ENCODE measurements at regions not wholly inside any gene's neighbourhood (a gene's known extent, or its start where the extent isn't known, plus 50 kb on each side); places are given as distances from the start of the nearest gene placed in this dataset.
A peak's percentile ranks its signal among the peaks of the same experiment; 100 is the strongest.

GRCh38 chr10:10519674-10520073, 498.0 kb upstream of the CELF2 start:
- DNase-seq (ENCODE audit: low spot score), result no peak

DNA sequence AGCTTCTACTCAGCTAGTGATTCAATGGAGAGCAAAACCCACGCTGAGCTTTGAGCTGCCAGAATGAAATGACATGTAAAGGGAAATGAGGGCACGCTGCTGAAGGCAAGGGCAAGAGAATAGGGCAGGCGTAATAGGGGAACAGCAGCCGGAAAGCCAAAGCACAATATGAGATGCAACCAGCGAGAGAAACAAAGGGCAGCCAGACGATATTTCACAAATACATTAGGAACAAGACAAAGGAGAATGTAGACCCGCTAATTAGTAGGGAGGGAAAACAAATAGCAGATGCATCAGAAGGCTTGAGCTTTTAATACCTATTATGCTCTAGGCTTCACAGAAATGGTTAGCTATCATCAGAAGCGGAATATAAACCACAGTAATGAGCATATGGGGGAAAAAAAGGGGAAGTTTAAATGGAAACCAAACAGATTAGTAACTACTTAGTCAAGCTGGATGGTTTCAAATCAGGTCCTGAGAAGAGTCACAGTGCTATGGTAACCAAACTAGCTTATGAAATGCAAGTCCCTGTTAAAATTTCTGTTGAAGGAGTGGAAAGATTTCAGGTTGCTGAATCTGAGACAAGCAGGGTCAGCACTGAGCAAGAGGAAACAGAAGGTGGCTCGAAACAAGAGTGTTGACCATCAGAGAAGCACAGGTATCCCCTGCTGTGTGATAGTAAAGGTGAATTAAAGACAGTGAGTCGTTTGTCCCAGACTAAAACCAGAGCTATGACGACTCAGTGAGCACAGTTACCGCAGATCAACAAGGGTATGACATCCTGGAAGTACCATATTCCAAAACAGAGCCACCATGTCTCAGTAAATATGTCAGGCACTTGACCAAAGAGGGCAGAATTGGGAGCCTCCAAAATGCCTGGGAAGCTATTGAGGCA, 496.9 kb upstream of the CELF2 start:
- peak; percentile 21 for DNase-seq (ENCODE audit: low spot score)

- DNase-seq (ENCODE audit: low spot score), result no peak
Observed at GRCh38 chr10:10526846-10527245, 490.8 kb upstream of the CELF2 start.

DNA sequence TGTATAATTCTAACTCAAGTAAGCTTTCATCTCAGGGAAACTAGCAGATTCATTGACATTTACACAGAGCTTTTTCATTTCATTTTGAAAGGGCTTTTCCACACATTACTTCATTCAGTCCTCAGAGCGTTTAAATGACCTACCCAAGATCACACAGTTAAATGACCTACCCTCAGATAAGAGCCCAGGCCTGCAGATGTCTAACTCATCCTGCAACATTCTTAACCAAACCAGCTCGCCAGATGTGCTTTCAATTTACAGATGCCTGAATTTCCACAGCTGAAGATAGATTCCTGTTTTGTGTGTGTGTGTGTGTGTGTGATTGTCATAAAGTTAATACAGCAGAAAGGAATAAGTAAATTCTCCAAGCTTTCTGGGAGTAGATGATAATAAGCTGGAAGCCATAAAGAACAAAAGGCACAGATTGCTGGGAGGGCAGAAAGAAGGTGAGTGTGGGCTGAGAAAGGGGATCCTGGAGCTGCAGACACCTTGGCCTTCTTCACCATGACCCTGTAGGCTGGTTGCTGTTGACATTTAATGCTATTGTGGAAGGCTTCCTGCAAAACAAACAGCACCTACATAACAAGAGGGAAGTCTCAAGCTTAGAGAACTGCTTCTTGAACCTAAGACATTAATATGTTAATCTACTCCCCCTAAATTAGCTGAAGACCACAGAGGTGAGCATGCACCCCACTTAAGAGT, 489.7 kb upstream of the CELF2 start:
- no peak for DNase-seq (ENCODE audit: low spot score)

DNA sequence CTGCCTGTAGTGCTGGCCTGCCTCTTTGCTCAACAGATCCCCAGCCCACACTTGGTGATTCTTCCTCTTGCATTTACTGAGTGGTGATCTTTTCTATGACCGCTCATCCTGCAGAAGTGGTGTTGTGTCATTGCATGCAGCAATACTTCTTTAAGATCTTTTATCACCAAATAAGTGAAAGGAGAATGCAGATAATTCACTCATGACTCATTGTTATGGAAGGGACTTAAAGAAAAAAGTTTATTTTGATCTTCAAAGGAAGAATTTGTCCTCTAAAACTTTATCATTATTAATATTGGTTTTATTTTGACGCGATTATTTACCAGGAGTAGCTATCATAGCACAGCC, 489.1 kb upstream of the CELF2 start:
- no peak for DNase-seq (ENCODE audit: low spot score)

GRCh38 chr10:10530313-10530712, 487.4 kb upstream of the CELF2 start:
- DNase-seq (ENCODE audit: low spot score), result no peak

DNA sequence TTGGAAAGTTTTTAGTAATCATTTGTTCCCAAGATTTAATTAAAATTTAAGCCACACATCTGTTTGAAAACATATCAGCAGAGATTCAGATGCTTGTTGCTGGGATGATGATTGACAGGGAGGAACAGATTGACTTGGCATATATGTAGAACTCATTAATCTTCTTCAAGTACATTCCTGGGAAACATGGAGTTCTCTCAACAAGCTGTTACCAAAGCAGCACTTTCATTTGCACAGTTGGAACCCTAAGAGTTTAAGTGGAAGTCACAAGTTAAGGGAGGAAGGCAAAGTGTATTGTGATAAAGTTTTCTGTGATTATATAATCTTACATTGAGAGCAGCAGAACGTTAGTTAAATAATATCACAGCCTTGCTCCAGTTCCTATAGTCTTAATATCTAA, 485.4 kb upstream of the CELF2 start:
- DNase-seq (ENCODE audit: low spot score), result no peak

DNA sequence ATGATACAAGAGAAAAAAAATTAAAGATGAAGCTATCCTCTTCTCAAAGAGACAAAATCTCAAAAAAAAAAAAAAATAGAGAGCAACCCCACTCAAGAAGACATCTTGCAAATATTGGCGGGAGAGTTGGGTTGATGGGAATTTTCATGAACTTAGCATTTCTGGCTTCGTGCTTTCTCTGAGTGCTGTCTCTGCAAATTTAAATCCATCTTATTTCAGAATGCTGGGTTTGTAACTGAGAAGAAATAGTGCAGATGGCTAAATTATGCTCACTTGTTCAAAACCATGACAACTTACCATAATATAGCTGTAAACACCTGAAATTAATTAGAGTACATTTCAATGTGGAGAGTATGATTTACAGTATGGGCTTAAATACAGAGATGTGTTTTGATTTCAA, 484.8 kb upstream of the CELF2 start:
- no peak for DNase-seq (ENCODE audit: low spot score)

GRCh38 chr10:10533437-10533836, 484.2 kb upstream of the CELF2 start:
- DNase-seq (ENCODE audit: low spot score), result no peak

DNA sequence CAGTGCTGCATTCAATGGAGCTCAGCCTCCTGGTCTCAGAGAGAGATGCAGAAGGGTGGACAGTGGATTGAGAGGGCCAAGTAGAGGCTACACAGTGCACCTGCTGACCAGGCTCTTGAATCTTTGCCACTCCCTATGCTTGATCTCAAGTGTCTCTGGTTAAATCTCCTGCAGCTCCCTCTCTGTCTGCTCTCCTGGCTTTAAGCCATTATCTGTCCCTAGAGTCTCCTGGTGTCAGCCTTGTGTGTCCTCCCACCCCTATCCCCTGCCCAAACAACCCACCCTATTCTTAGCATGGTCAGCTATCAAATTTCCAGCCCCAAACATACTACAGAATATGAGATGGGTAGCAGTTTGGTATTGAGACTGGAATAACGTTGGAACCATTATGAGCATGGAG, 479.3 kb upstream of the CELF2 start:
- no peak for DNase-seq (ENCODE audit: low spot score)

GRCh38 chr10:10540398-10540797, 477.3 kb upstream of the CELF2 start:
- no peak for DNase-seq (ENCODE audit: low spot score)

GRCh38 chr10:10542477-10542876, 475.2 kb upstream of the CELF2 start:
- DNase-seq (ENCODE audit: low spot score), result no peak

- DNase-seq (ENCODE audit: low spot score), result no peak
Observed at GRCh38 chr10:10544890-10545289, 472.8 kb upstream of the CELF2 start.

DNA sequence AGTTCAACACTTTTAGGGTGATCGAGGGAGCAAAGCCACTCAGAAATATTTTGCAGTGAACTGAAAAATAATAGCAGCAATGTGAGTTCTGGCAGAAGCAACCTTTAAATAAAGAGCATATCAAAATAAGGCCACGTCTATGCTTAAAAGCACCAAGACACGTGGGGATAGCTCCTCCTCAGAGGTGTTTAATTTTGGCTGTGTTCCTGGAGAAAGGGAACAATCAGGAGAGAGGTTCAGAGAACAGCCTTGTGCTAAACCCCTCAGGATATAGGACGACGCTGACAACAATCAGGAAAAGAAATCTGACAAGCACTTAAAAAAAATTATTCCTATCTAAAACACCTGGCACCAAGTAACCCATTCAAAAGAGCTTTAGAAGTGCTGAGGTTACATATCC, 471.9 kb upstream of the CELF2 start:
- no peak for DNase-seq (ENCODE audit: low spot score)

- no peak for DNase-seq (ENCODE audit: low spot score)
Observed at GRCh38 chr10:10551596-10552301, 465.9 kb upstream of the CELF2 start.

DNA sequence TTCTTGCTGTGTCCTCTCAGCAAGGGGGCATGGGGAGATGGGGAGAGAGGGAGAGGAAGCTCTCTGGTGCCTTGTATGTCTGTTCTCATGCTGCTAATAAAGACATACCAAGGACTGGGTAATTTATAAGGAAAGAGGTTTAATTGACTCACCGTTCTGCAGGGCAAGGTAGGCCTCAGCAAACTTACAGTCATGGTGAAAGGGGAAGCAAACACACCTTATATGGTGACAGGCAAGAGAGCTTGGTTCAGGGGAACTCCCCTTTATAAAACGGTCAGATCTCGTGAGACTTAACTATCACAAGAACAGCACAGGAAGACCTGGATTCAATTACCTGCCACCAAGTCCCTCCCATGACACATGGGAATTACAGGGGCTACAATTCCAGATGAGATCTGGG, 464.7 kb upstream of the CELF2 start:
- DNase-seq (ENCODE audit: low spot score), result no peak

GRCh38 chr10:10564081-10564794, 453.4 kb upstream of the CELF2 start:
- no peak for DNase-seq (ENCODE audit: low spot score)

DNA sequence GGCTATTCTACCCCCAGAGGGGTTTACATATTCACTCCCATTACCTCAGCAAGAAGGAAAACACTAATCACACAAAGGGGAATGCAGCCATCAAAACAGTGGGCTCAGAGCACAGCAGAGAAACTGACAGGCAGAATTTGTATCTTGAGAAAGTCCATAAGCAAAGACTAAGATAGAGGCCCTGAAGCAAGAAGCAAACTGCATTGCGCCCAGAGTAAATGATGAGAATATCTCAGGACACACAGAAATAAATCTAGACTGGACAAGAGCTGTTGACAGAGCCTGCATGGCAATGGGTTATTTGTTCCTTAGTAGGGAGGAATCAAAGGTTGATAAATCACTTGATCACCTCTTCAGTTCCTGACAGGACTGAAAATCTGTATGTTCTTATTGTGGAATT, 440.7 kb upstream of the CELF2 start:
- DNase-seq (ENCODE audit: low spot score), result no peak

GRCh38 chr10:10579709-10580108, 438.0 kb upstream of the CELF2 start:
- no peak for DNase-seq (ENCODE audit: low spot score)

DNA sequence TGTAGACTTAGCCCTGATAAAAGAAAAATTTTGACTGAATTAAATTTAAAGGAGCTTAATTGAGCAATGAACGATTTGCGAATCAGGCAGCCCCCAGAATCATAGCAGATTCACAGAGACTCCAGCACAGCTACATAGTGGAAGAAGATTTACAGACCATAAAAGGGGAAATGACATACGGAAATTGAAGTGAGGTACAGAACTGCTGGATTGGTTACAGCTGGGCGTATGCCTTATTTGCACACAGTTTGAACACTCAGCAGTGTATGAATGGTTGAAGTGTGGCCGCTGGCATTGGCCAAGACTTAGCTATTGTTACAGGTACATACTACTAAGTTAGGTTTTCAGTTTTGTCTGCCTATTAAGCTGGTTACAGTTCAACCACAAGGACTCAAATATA, 433.5 kb upstream of the CELF2 start:
- no peak for DNase-seq (ENCODE audit: low spot score)

DNA sequence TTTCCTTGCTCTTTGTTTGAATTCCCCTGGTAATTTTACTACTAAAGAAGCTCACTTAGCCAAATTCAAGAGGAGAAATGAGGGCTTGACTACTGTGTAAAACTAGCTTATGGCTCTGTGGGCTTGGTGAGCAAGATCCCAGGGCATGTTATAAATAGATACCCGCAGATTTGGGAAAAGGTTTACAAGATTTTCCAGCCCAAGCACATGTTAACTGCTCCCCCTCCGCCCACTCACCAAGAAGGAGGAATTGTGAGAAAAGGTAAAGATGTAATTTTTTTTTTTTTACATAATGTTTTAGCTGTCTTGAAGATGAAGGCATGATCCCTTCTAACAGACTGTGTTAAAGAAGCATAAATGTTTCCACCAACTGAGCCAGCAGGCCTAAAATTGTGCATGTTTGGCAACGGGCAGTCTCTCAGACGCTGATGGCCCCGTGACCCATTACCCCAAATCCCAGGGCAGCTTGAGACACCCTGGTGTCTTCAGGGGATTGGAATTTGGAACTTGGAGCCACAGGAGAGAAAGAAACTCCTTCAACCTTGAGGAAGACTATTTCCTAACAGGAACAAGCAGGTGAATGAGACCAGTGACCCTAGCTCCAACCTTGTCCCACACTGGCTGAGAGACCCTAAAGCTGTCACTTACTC, 429.8 kb upstream of the CELF2 start:
- no peak for DNase-seq (ENCODE audit: low spot score)

All from NAMALWA (cell line).